NCI-H446 treated with DMSO at 0.1 percent for 48 hours (cell line): ENCODE measurements at regions not wholly inside any gene's neighbourhood (a gene's known extent, or its start where the extent isn't known, plus 50 kb on each side); places are given as distances from the start of the nearest gene placed in this dataset.
"Not testable (repeated sequence)": the region's sequence is repeated elsewhere in the genome, so short reads cannot be mapped to it uniquely, and the experiment has no call there.

Experiments used
- DNase-seq: peaks from one replicate; lab custom pipeline; 2025; lab: John Stamatoyannopoulos, UW

DNA sequence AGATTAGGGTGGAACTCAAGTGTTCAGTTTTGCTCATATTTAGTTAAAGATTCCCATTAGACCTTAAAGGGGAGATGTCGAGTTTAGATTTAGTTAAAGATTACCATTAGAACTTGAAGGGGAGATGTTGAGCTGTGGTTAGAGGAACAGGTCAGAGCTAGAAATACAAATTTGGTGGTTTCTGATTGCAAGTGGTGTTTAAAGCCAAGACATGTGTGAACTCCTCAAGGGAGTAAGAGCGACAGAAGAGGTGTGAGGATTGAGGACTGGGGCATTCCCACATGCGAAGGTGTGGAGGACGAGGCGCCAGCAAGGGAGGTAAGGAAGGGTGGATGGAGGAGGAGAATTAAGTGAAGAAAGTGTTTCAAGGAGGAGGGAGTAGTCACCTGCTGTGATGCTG lies 168.6 kb downstream of the IER5 start:
- DNase-seq = no peak

- no peak for DNase-seq
Observed at GRCh38 chr1:181259026-181259745, 170.7 kb downstream of the IER5 start.

- no peak for DNase-seq
Observed at GRCh38 chr1:181260271-181260670, 171.8 kb downstream of the IER5 start.

DNA sequence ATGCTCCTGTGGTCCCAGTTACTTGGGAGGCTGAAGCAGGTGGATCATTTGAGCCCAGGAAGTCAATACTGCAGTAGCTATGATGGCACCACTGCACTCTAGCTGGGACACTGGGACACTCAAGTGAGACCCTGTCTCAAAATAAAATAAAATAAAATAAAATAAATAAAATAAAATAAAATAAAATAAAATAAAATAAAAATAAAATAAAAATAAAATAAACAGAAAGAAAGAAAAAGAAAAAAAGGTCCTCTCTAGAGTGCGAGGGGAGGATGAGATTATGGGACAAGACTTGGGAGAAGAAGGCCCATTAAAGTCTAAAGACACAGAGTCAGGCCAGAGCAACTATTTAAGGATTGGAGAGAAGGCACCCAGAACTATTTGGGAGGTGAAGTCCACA lies 172.5 kb downstream of the IER5 start:
- no peak for DNase-seq

DNA sequence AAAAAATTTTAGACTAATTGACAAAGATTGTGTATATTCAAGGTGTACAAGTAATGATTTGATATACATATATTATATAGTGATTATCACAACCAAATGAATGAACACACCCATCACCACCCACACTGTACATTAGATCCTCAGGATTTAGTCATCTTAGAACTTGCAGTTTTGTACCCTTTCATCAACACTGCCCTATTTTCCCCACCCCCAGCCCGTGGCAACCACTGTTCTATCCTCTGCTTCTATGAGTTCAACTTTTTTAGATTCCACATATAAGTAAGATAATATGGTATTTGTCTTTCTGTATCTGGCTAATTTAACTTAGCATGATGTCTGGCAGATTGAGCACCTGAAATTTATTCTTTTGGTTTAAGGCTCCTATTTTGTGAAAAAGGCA lies 173.6 kb downstream of the IER5 start:
- DNase-seq = no peak

DNA sequence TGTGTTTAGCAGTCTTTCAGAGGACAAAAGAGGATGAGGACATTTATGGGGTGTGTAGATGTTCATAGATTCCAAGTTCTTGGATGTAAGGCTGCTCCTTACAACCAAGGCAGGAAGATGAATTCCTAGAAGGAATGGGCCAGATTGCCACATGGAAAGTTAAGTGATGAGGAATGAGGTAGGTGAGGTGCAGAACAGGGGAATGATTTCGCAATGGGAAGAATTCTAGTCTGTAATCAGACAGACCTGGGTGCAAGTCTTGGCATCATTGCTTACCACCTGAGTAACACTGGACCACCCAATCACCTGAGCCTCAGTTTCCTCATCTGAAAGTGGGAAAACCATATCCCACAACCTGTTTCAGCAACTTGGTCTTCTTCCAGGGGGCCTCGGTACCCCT lies 174.9 kb downstream of the IER5 start:
- DNase-seq = no peak

GRCh38 chr1:181264821-181265220 lies 176.3 kb downstream of the IER5 start:
- DNase-seq = no peak

DNA sequence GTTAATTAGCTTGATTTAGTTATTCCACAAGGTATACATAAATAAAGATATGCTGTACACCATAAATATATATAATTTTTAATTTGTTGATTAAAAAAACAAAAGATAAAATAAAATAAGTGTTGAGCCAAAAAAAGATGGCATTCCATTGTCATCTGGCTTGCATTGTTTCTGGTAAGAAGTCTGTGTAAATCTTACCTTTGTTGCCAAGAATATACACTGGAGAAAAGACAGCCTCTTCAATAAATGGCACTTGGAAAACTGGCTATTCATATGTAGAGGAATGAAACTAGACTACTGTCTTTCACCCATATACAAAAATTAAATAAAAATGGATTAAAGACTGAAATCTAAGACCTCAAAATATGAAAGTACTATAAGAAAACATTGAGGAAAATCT lies 196.5 kb downstream of the IER5 start:
- no peak for DNase-seq

- DNase-seq = no peak
Observed at GRCh38 chr1:181295217-181295616, 188.1 kb upstream of the CACNA1E start.

GRCh38 chr1:181296180-181296579 lies 187.1 kb upstream of the CACNA1E start:
- DNase-seq = no peak

GRCh38 chr1:181308098-181308497 lies 175.2 kb upstream of the CACNA1E start:
- DNase-seq = no peak

GRCh38 chr1:181310560-181310959 lies 172.8 kb upstream of the CACNA1E start:
- no peak for DNase-seq

DNA sequence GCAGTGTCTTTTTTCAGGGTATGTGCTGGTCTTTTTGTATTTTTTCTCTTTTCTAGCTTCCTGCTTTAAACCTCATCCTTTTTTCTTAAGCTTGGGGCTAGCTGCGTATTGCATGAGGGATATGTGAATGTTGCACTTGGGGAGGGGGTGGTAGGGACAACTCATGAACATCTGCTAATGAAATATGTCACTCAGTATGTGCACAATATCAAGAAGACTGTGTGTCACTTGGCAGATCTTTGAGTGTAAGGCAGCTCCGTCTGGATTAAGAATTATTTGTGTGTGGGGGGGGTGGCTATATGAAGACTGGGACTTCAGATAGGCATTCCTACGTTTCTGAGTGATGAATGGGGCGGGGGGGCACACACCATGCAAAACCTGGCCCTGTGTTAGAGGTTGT lies 170.4 kb upstream of the CACNA1E start:
- no peak for DNase-seq

DNA sequence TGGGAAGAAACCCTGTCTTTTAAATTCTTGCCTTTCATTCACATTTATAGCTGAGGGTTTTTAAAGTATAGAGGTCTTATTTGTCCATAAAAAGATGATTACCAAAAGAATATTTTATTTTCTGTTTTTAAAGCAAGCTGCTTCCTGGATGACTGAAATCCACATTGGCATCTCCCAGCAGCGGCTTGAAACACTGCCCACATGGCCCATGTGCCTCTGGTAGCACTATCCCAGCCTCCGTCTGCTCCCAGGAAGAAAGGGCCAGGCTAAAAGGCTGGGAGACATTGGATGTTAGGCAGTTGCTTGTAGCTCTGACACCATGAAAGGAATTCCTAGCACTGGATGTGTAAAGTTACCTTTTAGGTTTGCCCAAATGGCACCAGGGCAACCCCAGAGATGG lies 169.9 kb upstream of the CACNA1E start:
- DNase-seq = no peak

DNA sequence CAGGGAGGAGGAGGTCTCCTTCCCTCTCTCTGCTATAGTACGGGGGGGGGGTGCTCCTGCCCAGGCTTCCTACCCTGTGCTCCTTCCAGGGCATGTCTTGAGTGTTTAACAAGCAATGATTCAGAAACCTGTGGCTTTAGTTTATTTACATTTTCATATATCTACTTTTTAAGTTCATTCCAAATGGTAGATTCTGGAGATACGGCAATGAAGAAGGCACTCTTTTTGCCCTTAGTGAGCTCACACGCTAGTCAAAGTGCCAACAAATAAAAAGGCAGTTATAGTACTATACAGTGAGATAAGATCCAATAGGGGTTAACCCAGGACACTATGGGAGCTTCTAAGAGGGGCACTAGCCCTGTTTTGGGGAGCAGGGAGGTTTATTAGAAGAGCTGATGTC lies 169.3 kb upstream of the CACNA1E start:
- no peak for DNase-seq

GRCh38 chr1:181314959-181315358 lies 168.4 kb upstream of the CACNA1E start:
- DNase-seq = no peak

DNA sequence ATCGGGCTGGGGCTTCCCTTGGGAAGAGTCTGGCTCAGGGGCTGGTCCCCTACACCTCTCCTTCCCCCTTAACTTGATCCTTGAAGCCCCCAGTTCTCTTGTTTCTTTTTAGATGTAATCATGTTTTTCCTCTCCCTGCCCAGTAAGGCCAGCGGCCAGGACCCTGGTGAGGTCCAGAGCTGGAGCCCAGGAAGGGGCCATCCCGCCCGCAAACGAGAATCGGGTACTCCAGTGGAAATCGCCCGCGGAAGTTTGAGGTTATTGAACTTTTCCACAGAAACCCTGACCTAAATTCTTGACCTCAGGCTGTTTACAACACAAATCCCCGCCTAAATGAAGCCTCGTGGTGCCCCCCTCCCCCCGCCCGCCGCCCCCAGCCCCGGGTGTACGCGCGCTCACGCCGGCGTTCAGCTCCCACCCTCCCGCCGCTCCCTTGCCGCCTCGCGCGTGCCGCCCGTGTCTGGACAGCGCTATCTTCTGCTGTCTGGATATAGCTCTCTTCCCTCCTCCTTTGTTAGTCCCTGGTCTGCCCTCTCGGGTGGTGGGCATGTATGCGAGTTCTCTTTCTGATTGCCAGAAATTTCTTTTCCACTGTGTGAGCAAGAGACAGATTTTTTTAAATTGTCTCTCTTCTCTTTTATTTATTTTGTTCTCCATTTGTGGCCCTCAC lies 165.9 kb upstream of the CACNA1E start:
- DNase-seq = no peak

- DNase-seq = no peak
Observed at GRCh38 chr1:181318022-181318857, 165.1 kb upstream of the CACNA1E start.

DNA sequence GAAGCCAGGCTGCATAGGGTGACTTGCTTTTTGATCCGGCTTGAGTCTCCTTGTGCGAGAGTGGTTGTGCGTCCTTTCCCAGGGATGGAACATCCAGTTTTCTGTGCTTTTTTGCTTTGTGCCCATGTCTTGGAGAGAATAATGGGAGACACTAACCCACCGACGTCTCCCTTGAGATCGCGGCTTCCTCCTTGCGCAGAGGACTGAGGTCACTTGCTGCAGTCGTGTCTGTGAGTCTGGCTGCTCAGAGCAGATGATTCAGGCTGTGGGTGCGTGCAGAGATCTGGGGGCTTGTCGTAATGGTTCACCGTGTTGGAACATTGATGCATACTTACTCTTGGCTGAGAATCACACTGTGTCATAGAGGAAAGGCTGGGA lies 164.5 kb upstream of the CACNA1E start:
- DNase-seq = no peak

GRCh38 chr1:181319907-181320306 lies 163.4 kb upstream of the CACNA1E start:
- no peak for DNase-seq

GRCh38 chr1:181324797-181325616 lies 158.3 kb upstream of the CACNA1E start:
- no peak for DNase-seq

DNA sequence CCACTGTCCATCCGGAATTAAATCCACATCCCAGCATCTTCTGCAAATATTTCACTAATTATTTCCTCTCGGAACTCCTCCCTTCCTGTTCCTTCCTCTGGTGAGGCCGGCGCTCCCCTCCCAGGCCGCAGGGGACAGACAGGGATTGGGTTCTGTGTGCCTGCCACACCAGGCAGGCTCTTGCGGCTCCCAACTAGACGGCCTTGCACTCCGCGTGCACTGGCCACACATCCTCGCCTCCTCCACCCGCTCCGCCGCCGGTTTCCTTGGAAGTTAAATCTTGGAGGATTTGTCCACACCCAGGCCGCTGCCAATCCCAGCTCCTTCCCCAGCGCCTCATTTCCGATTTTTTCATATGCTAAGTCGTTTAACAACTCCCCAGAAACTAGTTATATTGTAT lies 157.6 kb upstream of the CACNA1E start:
- not testable (repeated sequence) for DNase-seq
